HG03469 (cell line): ENCODE measurements at regions not wholly inside any gene's neighbourhood (a gene's known extent, or its start where the extent isn't known, plus 50 kb on each side); places are given as distances from the start of the nearest gene placed in this dataset.
"Not testable (repeated sequence)": the region's sequence is repeated elsewhere in the genome, so short reads cannot be mapped to it uniquely, and the experiment has no call there.

ENCODE experiments used
- ATAC-seq: cut with Tn5 transposase; IDR thresholded peaks from one replicate; pipeline ENCODE4 v1.9.1; 2021; ENCODE audit warnings: mild to moderate bottlenecking, moderate library complexity, moderate number of reproducible peaks; ENCODE audit not compliant: unreplicated experiment

- no peak for ATAC-seq
These were observed 622.2 kb upstream of the ZNF385D start for GRCh38 chr3:22373182-22373581.

DNA sequence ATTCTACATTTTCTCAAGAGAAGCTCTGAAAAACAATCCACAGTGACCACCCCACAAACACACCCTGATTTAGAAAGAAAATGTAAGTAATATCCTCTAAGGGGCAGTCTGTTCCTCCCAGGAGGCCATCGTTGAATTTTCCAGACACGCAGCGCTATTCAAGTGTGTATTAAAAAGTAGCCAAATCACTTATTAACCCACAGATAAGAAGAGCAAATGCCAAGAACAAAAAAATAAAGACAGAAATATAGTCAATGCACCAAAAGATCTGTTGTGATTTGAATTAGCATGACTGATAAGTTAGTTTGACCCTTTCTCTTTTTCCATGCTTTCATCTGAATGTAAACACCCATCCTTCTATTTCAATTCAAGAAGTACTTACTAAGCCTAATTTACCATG, 622.8 kb upstream of the ZNF385D start:
- no peak for ATAC-seq

- no peak for ATAC-seq
These were observed 626.4 kb upstream of the ZNF385D start for GRCh38 chr3:22377421-22377820.

- no peak for ATAC-seq
These were observed 627.9 kb upstream of the ZNF385D start for GRCh38 chr3:22378869-22379268.

- no peak for ATAC-seq
These were observed 629.2 kb upstream of the ZNF385D start for GRCh38 chr3:22380253-22380652.

GRCh38 chr3:22381564-22381963, 630.6 kb upstream of the ZNF385D start:
- ATAC-seq, result not testable (repeated sequence)

DNA sequence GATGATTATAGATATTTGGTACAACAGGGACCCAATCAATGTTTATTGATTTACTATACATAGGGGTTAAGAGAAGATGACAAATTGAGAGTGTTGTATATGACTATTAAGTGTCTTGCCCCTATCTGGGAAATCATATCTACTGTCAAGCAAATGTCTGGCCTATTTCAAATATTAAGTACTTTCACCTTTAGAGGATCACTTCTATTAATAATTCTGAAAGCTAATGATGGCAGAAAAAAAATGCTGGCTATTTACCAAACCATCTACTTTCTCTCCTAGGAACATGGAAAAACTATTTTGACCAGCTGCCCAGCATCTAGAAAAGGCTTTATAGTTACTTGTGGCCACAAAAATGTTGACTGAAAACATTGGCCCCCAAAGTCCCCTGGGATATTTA, 632.3 kb upstream of the ZNF385D start:
- no peak for ATAC-seq

GRCh38 chr3:22386107-22386506, 635.1 kb upstream of the ZNF385D start:
- ATAC-seq, result no peak

- no peak for ATAC-seq
These were observed 641.3 kb upstream of the ZNF385D start for GRCh38 chr3:22392286-22392685.

- ATAC-seq, result no peak
These were observed 641.8 kb upstream of the ZNF385D start for GRCh38 chr3:22392859-22393258.

- no peak for ATAC-seq
These were observed 648.6 kb upstream of the ZNF385D start for GRCh38 chr3:22399566-22399965.

DNA sequence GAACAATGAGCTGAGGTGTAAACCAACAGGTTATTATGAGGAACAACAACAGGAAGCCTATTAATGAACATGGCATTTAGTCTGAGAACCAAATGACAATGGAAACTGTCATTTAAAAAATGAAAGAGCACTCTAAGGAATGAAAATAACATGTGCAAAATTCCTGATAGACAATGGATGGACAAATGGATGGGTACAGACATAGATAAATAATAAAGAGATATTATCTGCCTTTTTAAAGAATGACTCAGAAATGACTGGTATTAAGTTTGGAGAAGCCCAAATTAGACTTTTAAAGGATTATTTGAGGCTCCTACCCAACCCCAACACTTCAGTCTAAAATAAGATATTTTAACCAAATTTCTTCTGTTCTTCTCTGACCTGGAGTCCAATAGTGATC, 650.5 kb upstream of the ZNF385D start:
- no peak for ATAC-seq

GRCh38 chr3:22414239-22414638, 663.2 kb upstream of the ZNF385D start:
- ATAC-seq, result no peak

- ATAC-seq, result not testable (repeated sequence)
These were observed 665.9 kb upstream of the ZNF385D start for GRCh38 chr3:22416838-22417446.

GRCh38 chr3:22419261-22419660, 668.3 kb upstream of the ZNF385D start:
- no peak for ATAC-seq

DNA sequence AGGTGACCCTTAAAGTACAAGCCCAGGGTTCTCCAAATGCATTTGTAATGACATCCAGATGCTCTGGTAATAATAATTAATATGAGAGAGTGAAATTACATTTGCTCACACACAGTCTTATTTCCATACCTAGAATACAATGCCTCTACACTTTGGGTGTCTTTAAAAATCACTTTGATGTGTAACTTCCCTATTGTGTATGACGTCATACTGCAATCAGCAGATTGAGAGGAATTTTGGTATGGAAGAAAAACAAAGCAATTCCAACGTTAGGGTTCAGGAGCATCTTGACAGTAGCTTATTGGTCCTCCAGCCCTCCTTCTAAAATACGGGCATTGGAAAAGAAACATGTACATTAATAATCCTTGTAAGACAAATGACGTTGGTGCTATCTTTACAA, 670.6 kb upstream of the ZNF385D start:
- no peak for ATAC-seq

DNA sequence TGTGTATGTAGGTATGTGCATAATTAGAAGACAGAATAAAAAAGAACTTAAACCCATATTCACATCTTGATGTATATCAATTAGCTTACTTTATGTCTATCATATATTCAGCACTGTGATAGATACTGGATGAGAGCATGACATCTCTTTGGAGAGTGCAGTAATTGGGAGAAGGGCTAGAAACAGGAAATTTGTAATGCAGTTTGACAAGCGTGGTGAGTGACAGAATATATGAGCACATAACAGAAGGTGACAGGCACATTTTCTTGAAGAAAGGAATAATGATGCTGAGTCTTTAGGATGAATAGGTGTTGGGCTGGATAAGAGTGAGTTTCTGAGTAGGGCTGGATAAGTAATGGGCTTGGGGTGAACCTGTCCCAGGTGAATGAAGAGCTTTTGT, 680.3 kb upstream of the ZNF385D start:
- no peak for ATAC-seq

- ATAC-seq, result no peak
These were observed 688.6 kb upstream of the ZNF385D start for GRCh38 chr3:22439626-22440025.

DNA sequence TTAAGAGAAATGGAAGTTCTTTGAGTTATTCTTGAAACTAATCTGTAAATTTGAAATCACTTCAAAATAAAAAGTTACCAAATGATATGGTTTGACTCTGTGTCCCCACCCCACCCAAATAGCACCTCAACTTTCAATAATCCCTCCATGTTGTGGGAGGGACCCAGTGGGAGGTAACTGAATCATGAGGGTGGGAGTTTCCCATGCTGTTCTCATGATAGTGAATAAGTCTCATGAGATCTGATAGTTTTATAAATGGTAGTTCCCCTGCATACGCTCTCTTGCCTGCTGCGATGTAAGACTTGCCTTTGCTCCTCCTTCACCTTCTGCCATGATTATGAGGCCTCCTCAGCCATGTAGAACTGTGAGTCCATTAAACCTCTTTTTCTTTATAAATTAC, 690.7 kb upstream of the ZNF385D start:
- no peak for ATAC-seq

GRCh38 chr3:22443571-22444233, 692.7 kb upstream of the ZNF385D start:
- no peak for ATAC-seq

DNA sequence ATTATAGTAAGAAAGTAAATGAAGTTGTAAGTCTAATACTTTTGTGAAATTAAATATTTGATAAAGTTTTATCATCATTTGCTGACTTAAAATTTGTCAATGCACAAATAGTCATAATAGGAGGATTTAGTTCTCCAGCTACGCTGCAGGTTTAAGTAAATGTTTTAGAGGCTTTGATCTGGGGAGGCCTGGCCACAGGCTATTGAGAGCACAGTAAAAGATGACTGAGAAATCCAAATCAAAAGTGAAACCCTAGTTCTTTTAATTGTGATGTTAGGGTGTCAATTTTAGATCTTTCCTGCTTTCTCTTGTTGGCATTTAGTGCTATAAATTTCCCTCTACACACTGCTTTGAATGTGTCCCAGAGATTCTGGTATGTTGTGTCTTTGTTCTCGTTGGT, 694.3 kb upstream of the ZNF385D start:
- ATAC-seq, result not testable (repeated sequence)

DNA sequence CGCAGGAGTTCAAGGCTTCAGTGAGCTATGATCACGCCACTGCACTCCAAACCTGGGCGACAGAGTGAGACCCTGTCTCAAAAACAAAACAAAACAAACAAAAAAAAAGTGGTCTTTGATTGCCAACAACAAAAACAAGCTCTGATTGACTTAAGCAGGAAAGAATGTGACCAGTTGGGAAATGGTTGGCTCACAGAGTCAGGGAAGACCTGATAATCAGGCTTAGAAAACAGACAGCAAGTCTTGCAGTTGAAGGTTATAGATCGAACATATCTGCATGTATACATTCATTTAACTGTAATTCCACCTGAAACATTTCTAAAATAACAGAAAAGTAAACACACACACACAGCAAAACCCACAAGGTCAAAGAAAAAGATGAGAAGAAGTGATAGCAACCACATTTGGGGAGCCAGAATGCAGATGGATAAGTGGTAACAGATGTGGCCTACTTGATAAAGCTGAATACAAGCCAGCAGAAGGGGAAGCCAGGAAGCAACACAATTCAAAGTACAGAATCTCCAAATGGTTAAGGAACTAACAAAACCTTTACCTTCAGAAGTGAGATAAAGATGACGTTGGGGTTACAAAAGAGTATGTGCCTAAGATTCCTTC, 699.9 kb upstream of the ZNF385D start:
- ATAC-seq, result no peak
